Stomach (tissue), 4 donors: ENCODE measurements at regions not wholly inside any gene's neighbourhood (a gene's known extent, or its start where the extent isn't known, plus 50 kb on each side); places are given as distances from the start of the nearest gene placed in this dataset.

ENCODE experiments used
- EP300 ChIP-seq: sonication (generic); formaldehyde crosslinking; IDR thresholded peaks from one replicate; pipeline ENCODE4 v1.6.1; 2017; ENCODE audit warnings: antibody characterized with exemption
- POLR2A ChIP-seq, 4 donors: fragments of 450-650 bp; IDR thresholded peaks; one replicate each; pipeline ENCODE4 v1.6.1; 2016; ENCODE audit warnings: antibody characterized with exemption in 4 of 4, control low read depth in 2 of 4, mild to moderate bottlenecking in 1 of 4, moderate library complexity in 1 of 4
- TF ChIP-seq, protein P1 (sequence below), 7 experiments: fragments of 450-650 bp in 4 of 7; fragments of 200-600 bp in 3 of 7; sonication (generic) in 3 of 7; IDR thresholded peaks; one replicate each; pipeline ENCODE4 v1.5.1; 2016 to 2019; ENCODE audit warnings: antibody characterized with exemption in 7 of 7, control low read depth in 2 of 7, mild to moderate bottlenecking in 1 of 7

DNA sequence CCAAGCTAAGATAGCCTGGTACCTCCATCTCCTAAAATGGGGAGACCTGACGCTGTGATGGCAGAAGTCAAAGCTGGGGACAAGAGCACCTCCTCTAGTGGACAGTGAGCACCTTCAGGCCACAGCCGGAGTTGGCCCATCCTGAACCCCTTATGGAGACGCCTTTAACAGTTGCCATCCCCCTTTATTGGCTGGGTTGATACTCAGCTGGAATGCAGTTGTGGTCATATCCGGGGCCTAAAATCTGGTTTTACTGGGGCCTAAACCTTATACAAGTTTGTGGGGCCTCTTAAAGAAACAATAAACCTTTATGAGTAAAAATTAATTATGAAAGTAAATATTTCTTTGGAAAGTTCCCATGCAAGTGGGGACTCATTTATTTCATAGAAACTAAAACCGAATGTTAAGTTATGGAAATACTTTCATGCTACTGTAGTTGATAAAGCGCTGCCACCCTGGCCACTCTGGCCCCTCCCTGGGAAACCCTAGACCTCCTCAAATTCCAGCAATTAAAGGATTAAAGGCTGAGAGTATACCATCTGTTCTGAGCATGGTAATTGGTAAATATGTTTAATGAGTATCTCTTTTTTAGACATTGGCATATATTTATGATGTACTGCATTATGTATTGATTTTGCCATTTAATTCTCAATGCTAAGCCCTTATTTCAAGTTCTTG is 95.1 kb upstream of the SASH1 start:
- TF ChIP-seq, protein P1, sequence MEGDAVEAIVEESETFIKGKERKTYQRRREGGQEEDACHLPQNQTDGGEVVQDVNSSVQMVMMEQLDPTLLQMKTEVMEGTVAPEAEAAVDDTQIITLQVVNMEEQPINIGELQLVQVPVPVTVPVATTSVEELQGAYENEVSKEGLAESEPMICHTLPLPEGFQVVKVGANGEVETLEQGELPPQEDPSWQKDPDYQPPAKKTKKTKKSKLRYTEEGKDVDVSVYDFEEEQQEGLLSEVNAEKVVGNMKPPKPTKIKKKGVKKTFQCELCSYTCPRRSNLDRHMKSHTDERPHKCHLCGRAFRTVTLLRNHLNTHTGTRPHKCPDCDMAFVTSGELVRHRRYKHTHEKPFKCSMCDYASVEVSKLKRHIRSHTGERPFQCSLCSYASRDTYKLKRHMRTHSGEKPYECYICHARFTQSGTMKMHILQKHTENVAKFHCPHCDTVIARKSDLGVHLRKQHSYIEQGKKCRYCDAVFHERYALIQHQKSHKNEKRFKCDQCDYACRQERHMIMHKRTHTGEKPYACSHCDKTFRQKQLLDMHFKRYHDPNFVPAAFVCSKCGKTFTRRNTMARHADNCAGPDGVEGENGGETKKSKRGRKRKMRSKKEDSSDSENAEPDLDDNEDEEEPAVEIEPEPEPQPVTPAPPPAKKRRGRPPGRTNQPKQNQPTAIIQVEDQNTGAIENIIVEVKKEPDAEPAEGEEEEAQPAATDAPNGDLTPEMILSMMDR (IDR thresholded peaks at IDR 0.05): no peak
- TF ChIP-seq EP300: no peak
- no peak for TF ChIP-seq POLR2A (IDR thresholded peaks at IDR 0.05)
